ENCODE measurements at regions not wholly inside any gene's neighbourhood (a gene's known extent, or its start where the extent isn't known, plus 50 kb on each side); places are given as distances from the start of the nearest gene placed in this dataset.

DNA sequence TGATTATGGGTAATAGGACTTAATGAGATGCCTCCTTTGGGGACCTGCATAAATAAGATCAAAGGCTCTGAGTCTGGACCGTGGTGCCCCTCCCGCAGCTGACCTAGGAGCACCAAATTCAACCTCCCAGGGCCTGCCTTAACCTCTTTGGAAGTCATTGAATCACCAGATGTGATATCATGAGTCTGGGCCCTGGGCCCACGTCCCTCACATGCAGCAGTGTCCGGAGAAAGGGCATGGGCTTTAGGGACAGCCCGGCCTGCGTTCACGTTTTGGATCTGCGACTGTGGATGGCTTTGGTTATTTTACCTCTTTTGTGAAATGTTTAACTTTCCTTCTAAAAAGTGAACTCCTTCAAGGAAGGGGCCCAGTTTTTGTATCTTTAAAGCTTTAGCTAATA is 220.0 kb upstream of the KLF6 start:
- no peak overlapping the region for H3K4me3 Mint-ChIP-seq
- H3K27ac Mint-ChIP-seq, result no peak overlapping the region
- DNase-seq, result no peak
- H3K36me3 Mint-ChIP-seq, result peaks cover 8% of the 10 kb centered on the region
- H3K9me3 Mint-ChIP-seq, result peaks cover 6% of the 10 kb centered on the region
- peaks cover 10% of the 10 kb centered on the region for H3K27me3 Mint-ChIP-seq
- peaks cover 4% of the 10 kb centered on the region for H3K4me1 Mint-ChIP-seq

DNA sequence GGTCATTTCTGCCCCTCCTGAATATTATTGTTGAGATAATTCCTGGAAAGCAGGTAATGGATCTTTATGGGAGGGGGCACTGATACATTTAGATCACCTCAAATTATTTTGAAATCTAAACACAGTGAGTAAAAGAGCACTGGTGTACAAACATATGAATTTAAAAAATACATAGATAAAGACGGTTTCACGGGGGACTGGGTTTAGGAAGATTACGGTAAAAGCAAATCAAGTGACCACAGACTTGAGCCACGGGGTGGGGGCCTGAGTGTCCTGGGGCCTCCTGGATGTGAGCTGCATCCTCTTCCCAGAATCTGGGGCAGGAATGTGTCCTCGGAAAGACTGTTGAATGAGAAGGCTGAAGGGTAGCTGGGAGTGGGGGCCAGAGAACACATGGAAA is 219.1 kb upstream of the KLF6 start:
- H3K9me3 Mint-ChIP-seq, result peaks cover 7% of the 10 kb centered on the region
- DNase-seq, result no peak
- H3K4me3 Mint-ChIP-seq, result no peak overlapping the region
- H3K27me3 Mint-ChIP-seq, result peaks cover 10% of the 10 kb centered on the region
- peaks cover 9% of the 10 kb centered on the region for H3K36me3 Mint-ChIP-seq
- H3K4me1 Mint-ChIP-seq, result peaks cover 4% of the 10 kb centered on the region
- H3K27ac Mint-ChIP-seq, result no peak overlapping the region

DNA sequence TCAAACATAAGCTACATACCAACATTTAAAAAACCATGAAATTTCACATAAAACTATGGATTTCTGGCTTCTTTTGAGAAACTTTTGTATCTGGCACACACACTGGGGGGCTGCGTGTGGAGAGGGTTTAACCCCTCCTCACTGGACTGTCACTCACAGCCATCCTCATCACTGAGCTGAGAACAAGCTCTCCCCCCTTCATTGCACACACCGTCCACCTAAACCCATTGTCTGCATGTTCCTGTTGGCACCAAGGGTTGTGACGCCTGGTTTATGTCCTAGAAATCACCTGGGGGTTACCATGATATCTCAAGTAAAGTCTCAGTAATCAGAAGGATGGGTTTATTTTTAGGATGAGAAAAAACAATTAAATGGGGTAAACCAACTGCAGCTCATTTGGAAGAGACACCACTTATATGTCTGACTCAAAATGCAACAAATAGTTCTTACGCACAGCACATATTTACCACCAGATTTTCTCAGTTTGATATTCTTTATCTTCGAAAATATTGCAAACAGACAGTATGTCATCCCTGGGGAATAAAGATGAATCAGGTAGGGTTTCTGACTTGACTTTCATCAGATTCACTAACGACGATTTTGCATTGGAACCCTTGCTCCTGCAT is 218.5 kb upstream of the KLF6 start:
- no peak for DNase-seq
- Mint-ChIP-seq H3K36me3 (peaks cover 9% of the 10 kb centered on the region), H3K9me3 (peaks cover 7% of the 10 kb centered on the region)

DNA sequence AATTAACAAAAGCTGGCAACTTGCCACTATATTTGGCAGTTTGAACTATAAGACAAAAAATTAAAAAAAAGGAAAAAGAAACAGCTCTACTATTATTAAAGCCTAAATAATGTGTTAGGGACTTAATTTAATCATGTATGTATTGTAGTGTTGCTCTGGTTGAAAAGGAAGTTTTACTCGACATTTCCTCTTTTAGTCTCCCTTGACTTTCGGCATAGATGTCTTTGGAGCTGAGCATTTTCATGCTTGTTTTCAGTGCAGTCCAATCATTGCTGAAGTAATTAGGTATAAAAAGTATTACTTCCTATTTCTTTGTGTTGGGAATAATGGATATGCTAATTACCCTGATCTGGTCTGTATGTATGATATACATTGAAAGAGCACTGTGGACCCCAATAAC is 216.8 kb upstream of the KLF6 start:
- Mint-ChIP-seq H3K36me3 (peaks cover 9% of the 10 kb centered on the region), H3K4me3 (no peak overlapping the region), H3K27me3 (peaks cover 9% of the 10 kb centered on the region), H3K27ac (no peak overlapping the region), H3K9me3 (peaks cover 7% of the 10 kb centered on the region), H3K4me1 (peaks cover 4% of the 10 kb centered on the region)
- no peak for DNase-seq

More for the DNA sequence above, 218.5 kb upstream of the KLF6 start:
- H3K27me3 Mint-ChIP-seq, result peaks cover 10% of the 10 kb centered on the region
- H3K4me3 Mint-ChIP-seq, result no peak overlapping the region
- H3K4me1 Mint-ChIP-seq, result peaks cover 4% of the 10 kb centered on the region
- no peak overlapping the region for H3K27ac Mint-ChIP-seq

- H3K36me3 Mint-ChIP-seq, result peaks cover 9% of the 10 kb centered on the region
- no peak overlapping the region for H3K27ac Mint-ChIP-seq
- no peak overlapping the region for H3K4me3 Mint-ChIP-seq
- H3K27me3 Mint-ChIP-seq, result peaks cover 6% of the 10 kb centered on the region
- H3K4me1 Mint-ChIP-seq, result peaks cover 4% of the 10 kb centered on the region
- H3K9me3 Mint-ChIP-seq, result peaks cover 7% of the 10 kb centered on the region
- no peak for DNase-seq
Measured at GRCh38 chr10:3999642-4000041, 214.6 kb upstream of the KLF6 start.

- peaks cover 9% of the 10 kb centered on the region for H3K36me3 Mint-ChIP-seq
- no peak overlapping the region for H3K4me3 Mint-ChIP-seq
Measured at GRCh38 chr10:3996697-3997096, 211.7 kb upstream of the KLF6 start.

DNA sequence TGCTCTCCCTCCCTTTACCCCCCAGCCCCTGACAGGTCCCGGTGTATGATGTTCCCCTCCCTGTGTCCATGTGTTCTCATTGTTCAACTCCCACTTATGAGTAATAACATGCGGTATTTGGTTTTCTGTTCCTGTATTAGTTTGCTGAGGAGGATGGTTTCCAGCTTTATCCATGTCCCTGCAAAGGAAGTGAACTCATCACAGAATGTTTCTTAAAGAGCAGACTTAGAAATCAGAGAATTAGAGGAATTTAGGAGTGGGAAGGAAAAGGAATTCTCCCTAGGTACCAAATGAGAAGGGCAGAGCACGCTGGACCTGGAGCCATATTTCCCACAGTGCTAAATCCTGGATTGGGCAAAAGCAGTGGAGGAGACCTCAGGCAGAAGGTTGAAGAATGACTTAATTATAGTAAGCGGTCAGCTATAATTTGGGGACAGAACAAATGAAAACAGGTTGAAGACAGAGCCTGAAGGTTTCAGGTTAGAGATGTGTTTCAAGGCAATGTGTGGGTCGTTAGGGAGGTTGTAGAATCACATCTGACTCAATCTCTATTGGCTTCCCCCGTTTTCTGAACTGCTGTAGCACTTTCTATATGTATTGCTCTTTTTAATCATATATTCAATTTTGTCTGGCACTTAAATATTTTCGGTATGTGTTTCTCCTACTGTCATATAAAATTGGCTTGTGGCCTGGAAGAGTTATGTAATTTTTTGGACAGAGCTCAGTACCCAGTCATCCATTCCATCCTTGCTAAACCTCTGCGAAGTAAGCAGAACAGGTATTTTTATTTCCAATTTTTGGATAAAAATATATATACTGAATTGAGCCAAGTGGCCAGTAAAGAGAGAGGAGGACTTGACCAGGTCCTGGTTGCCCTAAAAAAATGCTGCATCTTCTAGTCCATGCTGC is 210.5 kb upstream of the KLF6 start:
- H3K27me3 Mint-ChIP-seq, result no peaks in the 10 kb centered on the region
- no peak overlapping the region for H3K4me3 Mint-ChIP-seq
- H3K36me3 Mint-ChIP-seq, result peaks cover 6% of the 10 kb centered on the region
- no peak for DNase-seq
- H3K27ac Mint-ChIP-seq, result no peak overlapping the region
- H3K4me1 Mint-ChIP-seq, result peaks cover 5% of the 10 kb centered on the region
- peaks cover 4% of the 10 kb centered on the region for H3K9me3 Mint-ChIP-seq

More at GRCh38 chr10:3996697-3997096, 211.7 kb upstream of the KLF6 start:
- peaks cover 7% of the 10 kb centered on the region for H3K9me3 Mint-ChIP-seq
- DNase-seq, result no peak
- H3K4me1 Mint-ChIP-seq, result peaks cover 5% of the 10 kb centered on the region
- H3K27me3 Mint-ChIP-seq, result peaks cover 3% of the 10 kb centered on the region
- H3K27ac Mint-ChIP-seq, result no peak overlapping the region

- no peak for DNase-seq
- no peaks in the 10 kb centered on the region for H3K27me3 Mint-ChIP-seq
- H3K4me3 Mint-ChIP-seq, result no peak overlapping the region
- H3K4me1 Mint-ChIP-seq, result peaks cover 5% of the 10 kb centered on the region
- H3K27ac Mint-ChIP-seq, result peak overlapping the region; percentile 3
- H3K36me3 Mint-ChIP-seq, result no peaks in the 10 kb centered on the region
- H3K9me3 Mint-ChIP-seq, result no peaks in the 10 kb centered on the region
Measured at GRCh38 chr10:3992382-3993178, 207.6 kb upstream of the KLF6 start.

DNA sequence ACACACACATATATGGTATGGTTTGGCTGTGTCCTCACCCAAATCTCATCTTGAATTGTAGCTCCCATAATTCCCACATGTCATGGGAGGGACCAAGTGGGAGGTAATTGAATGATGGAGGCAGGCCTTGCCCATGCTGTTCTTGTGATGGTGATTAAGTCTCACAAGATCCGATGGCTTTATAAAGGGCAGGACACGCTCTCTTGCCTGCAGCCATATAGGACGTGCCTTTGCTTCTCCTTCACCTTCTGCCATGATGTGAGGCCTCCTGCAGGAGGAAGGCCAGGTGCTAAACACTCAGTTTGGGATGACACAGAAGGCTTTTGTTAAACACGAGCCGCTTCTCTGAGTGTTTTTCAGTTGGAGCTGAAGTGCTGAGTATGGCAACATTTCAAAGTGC is 205.3 kb upstream of the KLF6 start:
- H3K4me1 Mint-ChIP-seq, result peaks cover 1% of the 10 kb centered on the region
- H3K27ac Mint-ChIP-seq, result no peak overlapping the region
- no peaks in the 10 kb centered on the region for H3K9me3 Mint-ChIP-seq
- H3K27me3 Mint-ChIP-seq, result no peaks in the 10 kb centered on the region
- no peak overlapping the region for H3K4me3 Mint-ChIP-seq
- no peak for DNase-seq
- H3K36me3 Mint-ChIP-seq, result no peaks in the 10 kb centered on the region

GRCh38 chr10:3987143-3987974 is 202.3 kb upstream of the KLF6 start:
- Mint-ChIP-seq H3K27me3 (no peaks in the 10 kb centered on the region), H3K4me1 (peaks cover 5% of the 10 kb centered on the region), H3K4me3 (no peak overlapping the region), H3K27ac (no peak overlapping the region), H3K9me3 (peaks cover 7% of the 10 kb centered on the region), H3K36me3 (peaks cover 5% of the 10 kb centered on the region)
- no peak for DNase-seq

DNA sequence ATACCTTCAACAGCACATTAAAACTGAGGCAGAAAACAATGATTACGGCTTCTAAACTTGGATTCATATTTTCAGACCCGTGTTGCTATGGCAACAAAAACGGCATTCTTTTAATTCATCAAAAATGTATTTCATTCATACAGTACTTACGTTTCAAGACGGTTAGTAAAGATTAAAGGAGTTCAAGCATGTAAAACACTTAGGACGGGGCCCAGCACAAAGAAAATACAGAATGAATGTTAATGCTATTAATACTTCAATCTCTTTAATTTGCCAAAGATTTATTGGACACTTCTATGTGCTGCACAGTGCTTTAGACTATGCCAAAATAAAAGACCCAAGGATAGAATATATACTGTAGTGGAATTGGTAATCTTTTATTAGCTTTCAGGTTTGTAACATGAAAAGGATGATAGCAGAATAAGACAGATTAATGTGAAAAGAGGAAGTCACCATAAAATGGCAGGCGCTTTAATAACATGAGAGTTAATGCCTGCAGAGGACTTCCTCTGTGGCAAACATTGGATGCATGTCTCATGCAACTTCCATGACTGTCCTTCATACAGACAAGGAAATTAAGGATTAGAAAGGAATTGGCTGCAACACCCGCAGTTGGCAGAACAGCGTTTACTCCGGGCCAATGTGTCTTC is 201.6 kb upstream of the KLF6 start:
- no peak for DNase-seq
- H3K4me1 Mint-ChIP-seq, result peaks cover 3% of the 10 kb centered on the region
- peaks cover 5% of the 10 kb centered on the region for H3K36me3 Mint-ChIP-seq
- H3K4me3 Mint-ChIP-seq, result no peak overlapping the region
- H3K27ac Mint-ChIP-seq, result no peak overlapping the region
- peaks cover 7% of the 10 kb centered on the region for H3K9me3 Mint-ChIP-seq
- no peaks in the 10 kb centered on the region for H3K27me3 Mint-ChIP-seq

DNA sequence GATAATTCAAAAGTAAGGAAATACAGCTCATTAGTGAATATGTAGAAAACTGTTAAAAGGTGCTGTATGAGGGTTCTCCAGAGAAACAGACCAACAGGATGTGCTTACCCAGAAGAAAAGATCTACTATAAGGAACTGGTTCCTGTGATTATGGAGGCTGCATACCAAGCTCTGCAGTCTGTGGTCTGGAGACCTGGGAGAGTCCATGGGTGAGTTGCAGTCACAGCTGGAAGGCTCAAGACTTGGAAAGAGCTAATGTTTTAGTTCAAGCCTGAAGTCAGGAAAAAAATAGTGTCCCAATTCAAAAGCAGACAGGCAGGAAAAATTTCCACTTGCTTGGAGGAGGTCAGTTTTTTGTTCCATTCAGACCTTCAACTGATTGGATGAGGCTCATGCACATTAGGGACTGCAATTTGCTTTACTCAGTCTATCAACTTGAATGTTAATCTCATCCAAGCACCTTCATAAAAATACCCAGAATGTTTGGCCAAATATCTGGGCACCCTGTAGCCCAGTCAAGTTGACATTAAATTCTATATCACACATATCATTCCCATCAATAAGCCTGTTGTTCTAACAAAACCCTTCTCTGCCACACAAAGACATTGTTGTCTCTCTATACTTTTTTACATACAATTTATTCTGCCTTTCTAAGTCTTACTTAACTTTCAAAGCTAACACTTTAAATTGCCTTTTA is 197.9 kb upstream of the KLF6 start:
- DNase-seq, result no peak
- Mint-ChIP-seq H3K27me3 (no peaks in the 10 kb centered on the region), H3K4me3 (no peak overlapping the region), H3K4me1 (peaks cover 29% of the 10 kb centered on the region), H3K9me3 (peaks cover 13% of the 10 kb centered on the region), H3K27ac (no peak overlapping the region), H3K36me3 (peaks cover 7% of the 10 kb centered on the region)

DNA sequence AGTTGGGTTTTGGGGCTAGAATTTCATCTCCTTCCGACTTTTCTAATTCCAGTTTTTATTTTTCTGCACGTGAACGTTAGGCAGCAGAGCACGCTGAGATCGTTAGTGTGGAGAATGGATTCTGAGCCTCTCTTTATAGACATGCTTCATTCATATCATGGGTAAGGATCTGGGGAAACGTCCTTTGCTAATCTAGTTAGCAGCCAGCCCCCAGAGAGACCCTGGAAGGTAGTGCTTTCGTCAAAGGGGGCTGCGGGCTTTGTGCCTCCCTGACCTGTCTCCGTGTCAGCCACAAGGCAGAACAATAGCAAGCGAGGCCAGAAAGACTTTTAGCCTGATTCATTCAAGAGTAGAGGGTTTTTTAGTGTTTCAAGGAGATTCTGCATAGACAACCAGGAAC is 196.3 kb upstream of the KLF6 start:
- Mint-ChIP-seq H3K4me1 (peaks cover 29% of the 10 kb centered on the region), H3K36me3 (peaks cover 7% of the 10 kb centered on the region), H3K27ac (no peak overlapping the region), H3K9me3 (peaks cover 13% of the 10 kb centered on the region), H3K27me3 (no peaks in the 10 kb centered on the region), H3K4me3 (no peak overlapping the region)
- no peak for DNase-seq

- no peaks in the 10 kb centered on the region for H3K27me3 Mint-ChIP-seq
- no peak for DNase-seq
- H3K4me1 Mint-ChIP-seq, result peaks cover 29% of the 10 kb centered on the region
- H3K9me3 Mint-ChIP-seq, result peaks cover 13% of the 10 kb centered on the region
- no peak overlapping the region for H3K4me3 Mint-ChIP-seq
- H3K36me3 Mint-ChIP-seq, result peaks cover 7% of the 10 kb centered on the region
- no peak overlapping the region for H3K27ac Mint-ChIP-seq
Measured at GRCh38 chr10:3980660-3981059, 195.7 kb upstream of the KLF6 start.

All from activated naive CD8-positive, alpha-beta T cell treated with anti-CD3 and anti-CD28 coated beads for 36 hours (primary cell).